GM12878 (cell line): ENCODE measurements at regions not wholly inside any gene's neighbourhood (a gene's known extent, or its start where the extent isn't known, plus 50 kb on each side); places are given as distances from the start of the nearest gene placed in this dataset.

Experiments
- ATAC-seq: fragments of 200-7000 bp; cut with Tn5 transposase; 3 replicates; pipeline ENCODE4 v1.9.1; 2020; ENCODE audit warnings: mild to moderate bottlenecking, moderate library complexity
- BruUV-seq: library from RNA; stranded (reverse); fragments of 400-500 nt; replicated peaks from 2 replicates; lab custom pipeline; 2021; lab: Mats Ljungman, UMichigan
- CTCF ChIA-PET: fragments of 300-600 bp; sonication (Branson Sonifier 250); formaldehyde crosslinking; extraction: SDS; loops from one replicate; lab custom pipeline; 2021; ENCODE audit warnings: inconsistent platforms; lab: Yijun Ruan, JAX
- POLR2A ChIA-PET: fragments of 350-600 bp; formaldehyde crosslinking; extraction: SDS; loops from one replicate; lab custom pipeline; 2021; ENCODE audit warnings: inconsistent platforms; lab: Charles Lee
- RAD21 ChIA-PET: fragments of 300-600 bp; sonication (Branson Sonifier 250); formaldehyde crosslinking; loops from one replicate; lab custom pipeline; 2023; ENCODE audit warnings: antibody characterized with exemption; ENCODE audit not compliant: unreplicated experiment; lab: Charles Lee
- SMC1A ChIA-PET: fragments of 300-600 bp; sonication (Branson Sonifier 250); formaldehyde crosslinking; loops from one replicate; lab custom pipeline; 2023; ENCODE audit not compliant: unreplicated experiment, uncharacterized antibody; lab: Charles Lee
- DNase-seq: peaks from one replicate; pipeline ENCODE4 v3.0.0-alpha.2; 2011; ENCODE audit warnings: low read depth, low spot score
- FAIRE-seq: peaks from 3 replicates; lab custom pipeline; 2011; peaks lifted over from hg19 to GRCh38; lab: Jason Lieb, UNC
- H2AFZ ChIP-seq: 2 replicates; pipeline ENCODE4 v1.6.0; 2011; ENCODE audit warnings: low read depth, low read length, control low read depth; ENCODE audit not compliant: control insufficient read depth
- H3K27ac ChIP-seq: 2 replicates; pipeline ENCODE4 v1.5.1; 2011; ENCODE audit warnings: control low read depth; ENCODE audit not compliant: control insufficient read depth, insufficient read depth
- H3K27me3 ChIP-seq, 2 experiments: replicated peaks in 1 of 2; 2 replicates each; pipeline versions ENCODE4 v1.6.0 to v1.6.1; 2011; ENCODE audit warnings: low read length in 1 of 2; ENCODE audit not compliant: control insufficient read depth in 2 of 2, insufficient read depth in 2 of 2
- H3K36me3 ChIP-seq, 2 experiments: 2 replicates each; pipeline ENCODE4 v1.5.1; 2011; ENCODE audit warnings: low read length in 1 of 2; ENCODE audit not compliant: control insufficient read depth in 2 of 2, insufficient read depth in 2 of 2
- H3K4me1 ChIP-seq: 2 replicates; pipeline ENCODE4 v1.6.1; 2011; ENCODE audit warnings: mild to moderate bottlenecking, low read length, moderate library complexity, mixed read lengths; ENCODE audit not compliant: control insufficient read depth, insufficient read depth
- H3K4me2 ChIP-seq: 2 replicates; pipeline ENCODE4 v1.6.0; 2011; ENCODE audit warnings: control low read depth; ENCODE audit not compliant: control insufficient read depth, insufficient read depth
- H3K4me3 ChIP-seq: fragments of 200-600 bp; sonication (generic); 2 replicates; pipeline ENCODE4 v1.5.1; 2016
- H3K79me2 ChIP-seq: 2 replicates; pipeline ENCODE4 v1.6.0; 2011; ENCODE audit warnings: low read length; ENCODE audit not compliant: control insufficient read depth, insufficient read depth
- H3K9ac ChIP-seq: 2 replicates; pipeline ENCODE4 v1.8.0; 2011; ENCODE audit warnings: low read length, control low read depth, mixed read lengths; ENCODE audit not compliant: control insufficient read depth, insufficient read depth
- H3K9me3 ChIP-seq: replicated peaks from 3 replicates; pipeline ENCODE4 v1.5.1; 2011; ENCODE audit warnings: mild to moderate bottlenecking, low read length; ENCODE audit not compliant: control insufficient read depth, insufficient read depth
- H4K20me1 ChIP-seq: 2 replicates; pipeline ENCODE4 v1.6.0; 2011; ENCODE audit not compliant: control insufficient read depth, insufficient read depth
- ATF7 ChIP-seq: fragments of 450-650 bp; IDR thresholded peaks from 2 replicates; pipeline ENCODE4 v1.6.1; 2016; ENCODE audit warnings: low read depth, mild to moderate bottlenecking
- BMI1 ChIP-seq: fragments of 450-650 bp; IDR thresholded peaks from 2 replicates; pipeline ENCODE4 v1.6.1; 2016; ENCODE audit warnings: mild to moderate bottlenecking, moderate library complexity, borderline replicate concordance
- CEBPB ChIP-seq, 2 experiments: fragments of 150-350 bp in 1 of 2; IDR thresholded peaks; 2 replicates each; pipeline ENCODE4 v1.6.1; 2012 to 2014; ENCODE audit warnings: low read depth in 2 of 2, low read length in 2 of 2, borderline replicate concordance in 1 of 2, inconsistent platforms in 1 of 2
- CREB1 ChIP-seq: IDR thresholded peaks from 2 replicates; pipeline ENCODE4 v1.6.1; 2012; ENCODE audit warnings: low read depth, mild to moderate bottlenecking, inconsistent platforms
- DPF2 ChIP-seq: fragments of 450-650 bp; IDR thresholded peaks from 2 replicates; pipeline ENCODE4 v1.6.1; 2017; ENCODE audit warnings: mild to moderate bottlenecking
- HDAC6 ChIP-seq: fragments of 200-600 bp; sonication (generic); IDR thresholded peaks from one replicate; pipeline ENCODE4 v1.8.0; 2017; ENCODE audit warnings: antibody characterized with exemption; ENCODE audit not compliant: unreplicated experiment
- JUND ChIP-seq: IDR thresholded peaks from 2 replicates; pipeline ENCODE4 v1.6.1; 2012; ENCODE audit warnings: low read depth, mild to moderate bottlenecking, low read length, improper control_type of control experiment, moderate library complexity
- NFYA ChIP-seq: IDR thresholded peaks from 2 replicates; pipeline ENCODE4 v1.6.1; 2011; ENCODE audit warnings: low read depth, mild to moderate bottlenecking, low read length, improper control_type of control experiment, borderline replicate concordance
- NR2C2 ChIP-seq: IDR thresholded peaks from 2 replicates; pipeline ENCODE4 v1.6.1; 2011; ENCODE audit warnings: borderline replicate concordance, low read depth; ENCODE audit not compliant: control insufficient read depth, insufficient read length
- POLR2AphosphoS5 ChIP-seq: IDR thresholded peaks from 2 replicates; pipeline ENCODE4 v1.6.1; 2011; ENCODE audit warnings: mild to moderate bottlenecking, low read length, inconsistent platforms
- RELA ChIP-seq: fragments of 450-650 bp; IDR thresholded peaks from 2 replicates; pipeline ENCODE4 v1.8.0; 2014; ENCODE audit warnings: borderline replicate concordance; ENCODE audit not compliant: partially characterized antibody
- RFX5 ChIP-seq: IDR thresholded peaks from 2 replicates; pipeline ENCODE4 v1.6.1; 2011; ENCODE audit warnings: low read depth, low read length, improper control_type of control experiment
- SMARCA5 ChIP-seq: fragments of 450-650 bp; IDR thresholded peaks from 2 replicates; pipeline ENCODE4 v1.6.1; 2017; ENCODE audit warnings: mild to moderate bottlenecking
- SPI1 ChIP-seq: IDR thresholded peaks from 2 replicates; pipeline ENCODE4 v1.6.1; 2011; ENCODE audit warnings: low read depth, mild to moderate bottlenecking, low read length, moderate library complexity, borderline replicate concordance; ENCODE audit not compliant: insufficient read depth
- SREBF1 ChIP-seq: IDR thresholded peaks from 2 replicates; pipeline ENCODE4 v1.6.1; 2012; ENCODE audit warnings: mild to moderate bottlenecking, low read length
- TCF3 ChIP-seq: IDR thresholded peaks from 2 replicates; pipeline ENCODE4 v1.6.1; 2012; ENCODE audit warnings: low read depth, mild to moderate bottlenecking, low read length, borderline replicate concordance; ENCODE audit not compliant: insufficient read depth
- USF2 ChIP-seq: IDR thresholded peaks from 2 replicates; pipeline ENCODE4 v1.6.1; 2011; ENCODE audit warnings: low read depth, low read length, improper control_type of control experiment, borderline replicate concordance
- YY1 ChIP-seq: IDR thresholded peaks from 2 replicates; pipeline ENCODE4 v1.6.1; 2011; ENCODE audit warnings: low read depth, mild to moderate bottlenecking, low read length
- ZBTB40 ChIP-seq: fragments of 450-650 bp; IDR thresholded peaks from 2 replicates; pipeline ENCODE4 v1.6.1; 2016; ENCODE audit warnings: mild to moderate bottlenecking, moderate library complexity, borderline replicate concordance
- WGBS: methylation state at CpG from one replicate; pipeline ENCODE4 v1.1.6; 2016; ENCODE audit warnings: low lambda C conversion rate; ENCODE audit not compliant: insufficient replicate concordance, insufficient coverage; ENCODE audit errors: missing lambda C conversion rate; 5-methylcytosine and 5-hydroxymethylcytosine counted together
- in situ Hi-C: fragments of 300-500 bp; cut with MboI; formaldehyde crosslinking; loops from 9 replicates; pipeline ENCODE4 v1.14.3; 2018; ENCODE audit warnings: mixed read lengths
- intact Hi-C: fragments of 100-400 bp; cut with micrococcal nuclease; formaldehyde crosslinking; loops from one replicate; pipeline ENCODE4 v1.14.2; 2022; ENCODE audit not compliant: unreplicated experiment

- Histone ChIP-seq H3K36me3 (no peaks in the 10 kb centered on the region), H3K27ac (no peak overlapping the region), H3K4me1 (no peaks in the 10 kb centered on the region), H3K9ac (no peak overlapping the region), H4K20me1 (no peaks in the 10 kb centered on the region), H3K79me2 (no peaks in the 10 kb centered on the region), H3K4me2 (no peak overlapping the region), H3K4me3 (no peak overlapping the region), H3K9me3 (no peaks in the 10 kb centered on the region), H3K27me3 (no peaks in the 10 kb centered on the region), H2AFZ (no peak overlapping the region)
- ChIA-PET RAD21 (no interaction called here), CTCF (no interaction called here), SMC1A (interaction anchor here (1.1 kb wide), 1 partner anchor 11 kb away, joined by 3 read pairs; no protein-coding TSS in a partner anchor), POLR2A (no interaction called here)
- no peak for ATAC-seq
- intact Hi-C loops: no loop called here
- FAIRE-seq: no peak
- in situ Hi-C loops: no loop called here
- BruUV-seq: no TSS peak
- 100% methylated on average over 1 of the region's 1 CpG for WGBS
- TF ChIP-seq TCF3: no peak
- TF ChIP-seq DPF2: no peak
- no peak for TF ChIP-seq CREB1
- TF ChIP-seq POLR2AphosphoS5: no peak
- no peak for TF ChIP-seq SREBF1
- TF ChIP-seq NFYA: no peak
- no peak for TF ChIP-seq NR2C2
- no peak for TF ChIP-seq RFX5
- TF ChIP-seq JUND: no peak
- TF ChIP-seq SPI1: no peak
- TF ChIP-seq RELA: no peak
- no peak for TF ChIP-seq USF2
- TF ChIP-seq HDAC6: no peak
- TF ChIP-seq SMARCA5: no peak
- TF ChIP-seq ATF7: no peak
- TF ChIP-seq BMI1: no peak
- TF ChIP-seq ZBTB40: no peak
- TF ChIP-seq CEBPB (IDR thresholded peaks at IDR 0.05; ENCODE audit: borderline replicate concordance in 1 of 2, low read depth in 2 of 2, low read length in 2 of 2): no peak
- no peak for TF ChIP-seq YY1
- DNase-seq: no peak
These were observed 892.8 kb upstream of the MDGA2 start for GRCh38 chr14:48568252-48568651.
